Breast epithelium (tissue), 4 donors: ENCODE measurements at regions not wholly inside any gene's neighbourhood (a gene's known extent, or its start where the extent isn't known, plus 50 kb on each side); places are given as distances from the start of the nearest gene placed in this dataset.

ENCODE experiments used
- DNase-seq, 2 donors: peaks; one replicate each; pipeline ENCODE4 v3.0.0-alpha.2; 2019; ENCODE audit warnings: low spot score in 2 of 2
- H3K27ac ChIP-seq, 2 donors: fragments of 200-600 bp; sonication (generic) in 1 of 2; one replicate each; pipeline ENCODE4 v1.5.1; 2016 to 2019; ENCODE audit warnings: mild to moderate bottlenecking in 1 of 2
- H3K27me3 ChIP-seq, 2 donors: fragments of 200-600 bp; sonication (generic) in 1 of 2; one replicate each; pipeline versions ENCODE4 v1.5.1 to v1.6.0; 2017 to 2019; ENCODE audit warnings: control low read depth in 1 of 2, mild to moderate bottlenecking in 1 of 2
- H3K36me3 ChIP-seq: fragments of 200-600 bp; one replicate; pipeline ENCODE4 v1.5.1; 2019
- H3K4me1 ChIP-seq, 2 donors: fragments of 200-600 bp; sonication (generic); one replicate each; pipeline ENCODE4 v1.5.1; 2016 to 2019; ENCODE audit warnings: control low read depth in 1 of 2
- H3K4me3 ChIP-seq, 3 donors: fragments of 200-600 bp; sonication (generic); 1 replicate in 2 of 3; 2 replicates in 1 of 3; pipeline ENCODE4 v1.5.1; 2016 to 2019; ENCODE audit warnings: mild to moderate bottlenecking in 3 of 3, moderate library complexity in 2 of 3
- H3K9me3 ChIP-seq, 2 donors: fragments of 200-600 bp; sonication (generic) in 1 of 2; one replicate each; pipeline ENCODE4 v1.5.1; 2016 to 2019; ENCODE audit warnings: control low read depth in 1 of 2
- CTCF ChIP-seq, 3 donors: fragments of 450-650 bp; IDR thresholded peaks; one replicate each; pipeline ENCODE4 v1.5.1; 2016 to 2017; ENCODE audit warnings: antibody characterized with exemption in 3 of 3, mild to moderate bottlenecking in 3 of 3, moderate library complexity in 3 of 3
- POLR2A ChIP-seq: fragments of 450-650 bp; IDR thresholded peaks from one replicate; pipeline ENCODE4 v1.6.1; 2016; ENCODE audit warnings: antibody characterized with exemption, mild to moderate bottlenecking, moderate library complexity
- POLR2AphosphoS5 ChIP-seq, 3 donors: sonication (generic); formaldehyde crosslinking; IDR thresholded peaks; one replicate each; pipeline ENCODE4 v1.6.1; 2017; ENCODE audit warnings: antibody characterized with exemption in 3 of 3
- intact Hi-C: fragments of 100-400 bp; cut with DNase I; formaldehyde crosslinking; loops from one replicate; pipeline ENCODE4 v1.15.1; 2023; ENCODE audit warnings: low total_unique reads

DNA sequence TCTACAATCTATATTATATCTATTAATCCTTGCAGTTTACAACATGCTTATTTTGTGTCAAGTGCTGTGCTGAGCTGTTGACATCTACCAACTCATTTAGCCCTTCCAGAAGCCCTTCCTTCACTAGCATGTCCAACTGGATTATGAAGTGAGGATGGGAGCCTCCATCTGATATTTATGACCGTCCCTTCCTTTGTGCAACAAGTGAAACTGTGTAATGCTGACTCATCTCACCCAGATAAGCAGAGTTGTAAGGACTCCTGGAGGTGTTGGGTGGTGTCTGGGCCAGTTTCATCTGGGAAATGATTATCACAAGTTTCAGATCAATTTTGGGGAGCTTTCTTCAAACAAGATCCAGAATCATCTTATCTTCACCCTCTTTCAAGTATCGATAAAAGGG, 156.6 kb upstream of the ETAA1 start:
- intact Hi-C loops = no loop called here
- H3K9me3 ChIP-seq = no peaks in the 10 kb centered on the region

DNA sequence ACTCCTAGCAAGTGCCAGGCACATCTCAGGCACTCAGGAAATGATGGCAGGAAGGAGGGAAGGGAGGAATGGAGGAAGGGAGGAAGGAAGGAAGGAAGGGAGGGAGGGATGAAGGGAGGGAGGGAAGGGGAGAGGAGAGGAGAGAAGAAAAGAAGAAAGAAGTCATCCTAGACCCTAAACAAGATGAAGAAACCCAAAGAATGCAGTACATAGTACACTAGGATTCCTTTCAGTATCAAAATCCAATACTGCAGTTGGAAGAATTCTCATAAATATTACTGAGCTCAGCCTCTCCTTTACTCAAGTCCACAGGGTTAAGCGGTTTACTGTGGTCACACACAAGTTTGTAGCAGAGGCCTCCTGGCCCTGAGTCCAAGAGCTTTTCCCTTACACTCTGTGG, 155.7 kb upstream of the ETAA1 start:
- Histone ChIP-seq H3K27ac (no peak overlapping the region), H3K36me3 (no peaks in the 10 kb centered on the region), H3K9me3 (no peaks in the 10 kb centered on the region), H3K4me1 (no peaks in the 10 kb centered on the region), H3K4me3 (no peak overlapping the region), H3K27me3 (no peaks in the 10 kb centered on the region)
- TF ChIP-seq CTCF (IDR thresholded peaks at IDR 0.05) = no peak
- TF ChIP-seq POLR2AphosphoS5 (IDR thresholded peaks at IDR 0.05) = no peak
- no peak for TF ChIP-seq POLR2A
- no peak for DNase-seq
- intact Hi-C loops = no loop called here

More for the DNA sequence above, 156.6 kb upstream of the ETAA1 start:
- Histone ChIP-seq H3K4me1 (no peaks in the 10 kb centered on the region), H3K27me3 (no peaks in the 10 kb centered on the region), H3K27ac (no peak overlapping the region), H3K4me3 (no peak overlapping the region), H3K36me3 (no peaks in the 10 kb centered on the region)
- DNase-seq = no peak
- TF ChIP-seq POLR2AphosphoS5 (IDR thresholded peaks at IDR 0.05) = no peak
- no peak for TF ChIP-seq POLR2A
- no peak for TF ChIP-seq CTCF (IDR thresholded peaks at IDR 0.05)

GRCh38 chr2:67242456-67242855, 154.7 kb upstream of the ETAA1 start:
- no peak for DNase-seq
- H3K9me3 ChIP-seq = no peaks in the 10 kb centered on the region
- H3K27ac ChIP-seq = no peak overlapping the region
- intact Hi-C loops = no loop called here
- no peaks in the 10 kb centered on the region for H3K27me3 ChIP-seq
- no peak overlapping the region for H3K4me3 ChIP-seq
- TF ChIP-seq POLR2AphosphoS5 (IDR thresholded peaks at IDR 0.05) = no peak
- H3K4me1 ChIP-seq = no peaks in the 10 kb centered on the region
- no peaks in the 10 kb centered on the region for H3K36me3 ChIP-seq

DNA sequence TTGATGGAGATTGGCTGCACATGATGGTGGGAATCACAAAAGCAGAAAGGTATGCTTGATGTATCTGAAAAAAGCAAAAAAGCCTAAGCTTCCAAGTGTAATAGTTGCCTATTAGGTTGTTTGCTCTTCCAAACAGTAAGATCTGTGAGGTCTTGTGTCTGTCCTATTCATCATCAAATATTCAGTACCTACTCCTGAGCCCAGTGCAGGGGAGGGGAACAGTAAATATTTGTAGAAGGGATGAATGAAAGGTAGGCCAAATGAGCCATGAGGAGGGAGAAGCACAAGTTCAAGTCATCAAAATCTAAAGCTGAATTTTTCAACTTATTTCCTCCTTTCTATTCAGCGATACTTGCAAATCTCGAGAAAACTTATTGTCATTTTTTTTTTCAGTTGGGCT, 153.2 kb upstream of the ETAA1 start:
- no peaks in the 10 kb centered on the region for H3K27me3 ChIP-seq
- no peaks in the 10 kb centered on the region for H3K4me1 ChIP-seq
- TF ChIP-seq CTCF (IDR thresholded peaks at IDR 0.05) = no peak
- no peaks in the 10 kb centered on the region for H3K36me3 ChIP-seq
- no peak overlapping the region for H3K4me3 ChIP-seq
- DNase-seq = no peak
- H3K9me3 ChIP-seq = no peaks in the 10 kb centered on the region
- intact Hi-C loops = no loop called here
- H3K27ac ChIP-seq = no peak overlapping the region

- Histone ChIP-seq H3K4me3 (no peak overlapping the region), H3K9me3 (no peaks in the 10 kb centered on the region), H3K27ac (no peak overlapping the region), H3K27me3 (no peaks in the 10 kb centered on the region), H3K4me1 (no peaks in the 10 kb centered on the region), H3K36me3 (no peaks in the 10 kb centered on the region)
- intact Hi-C loops = loop anchor here (2.0 kb wide), 1 partner anchor 26 kb away; no protein-coding TSS in a partner anchor
- no peak for TF ChIP-seq CTCF (IDR thresholded peaks at IDR 0.05)
- TF ChIP-seq POLR2A = no peak
- TF ChIP-seq POLR2AphosphoS5 (IDR thresholded peaks at IDR 0.05) = no peak
- no peak for DNase-seq
Observed at GRCh38 chr2:67246791-67247190, 150.3 kb upstream of the ETAA1 start.

GRCh38 chr2:67251741-67252140, 145.4 kb upstream of the ETAA1 start:
- H3K27ac ChIP-seq = no peak overlapping the region
- H3K4me3 ChIP-seq = no peak overlapping the region
- H3K27me3 ChIP-seq = no peaks in the 10 kb centered on the region
- no peaks in the 10 kb centered on the region for H3K4me1 ChIP-seq
- no peaks in the 10 kb centered on the region for H3K9me3 ChIP-seq
- TF ChIP-seq POLR2A (no peak), CTCF (IDR thresholded peaks at IDR 0.05) (no peak), POLR2AphosphoS5 (IDR thresholded peaks at IDR 0.05) (no peak)
- no peaks in the 10 kb centered on the region for H3K36me3 ChIP-seq
- intact Hi-C loops = loop anchor here (10.0 kb wide), 1 partner anchor 277 kb away; no protein-coding TSS in a partner anchor
- DNase-seq = no peak
